BJ (cell line): ENCODE measurements at regions not wholly inside any gene's neighbourhood (a gene's known extent, or its start where the extent isn't known, plus 50 kb on each side); places are given as distances from the start of the nearest gene placed in this dataset.

ENCODE experiments used
- CTCF ChIA-PET: fragments of 350-600 bp; formaldehyde crosslinking; extraction: SDS; loops from one replicate; lab custom pipeline; 2021; ENCODE audit warnings: antibody characterized with exemption, inconsistent platforms; lab: Yijun Ruan, JAX
- POLR2A ChIA-PET: fragments of 300-600 bp; sonication (Branson Sonifier 250); formaldehyde crosslinking; extraction: SDS; loops from one replicate; lab custom pipeline; 2021; ENCODE audit warnings: antibody characterized with exemption; lab: Charles Lee
- DNase-seq: peaks from one replicate; pipeline ENCODE4 v3.0.0-alpha.2; 2011; ENCODE audit warnings: low read depth
- H3K27me3 ChIP-seq: 2 replicates; pipeline ENCODE4 v1.6.0; 2011; ENCODE audit warnings: low read length; ENCODE audit not compliant: control insufficient read depth, insufficient read depth
- H3K36me3 ChIP-seq: 2 replicates; pipeline ENCODE4 v1.5.1; 2011; ENCODE audit warnings: low read length; ENCODE audit not compliant: control insufficient read depth, insufficient read depth
- H3K4me3 ChIP-seq: 2 replicates; pipeline ENCODE4 v1.5.1; 2011; ENCODE audit warnings: low read depth, mild to moderate bottlenecking, control low read depth, low read length
- CTCF ChIP-seq: IDR thresholded peaks from 2 replicates; pipeline ENCODE4 v1.5.1; 2011; ENCODE audit warnings: low read depth, mild to moderate bottlenecking, control low read depth, inconsistent platforms, low read length, moderate library complexity; ENCODE audit not compliant: insufficient read depth

GRCh38 chr3:70543493-70543892 is 231.1 kb upstream of the MDFIC2 start:
- H3K27me3 ChIP-seq = no peaks in the 10 kb centered on the region; the same call in 1 of the 2 replicates
- no peak for TF ChIP-seq CTCF
- ChIA-PET POLR2A (no interaction called here), CTCF (interaction anchor here (2.1 kb wide), 1 partner anchor 11 kb away, joined by 9 read pairs; no protein-coding TSS in a partner anchor)
- H3K36me3 ChIP-seq = no peaks in the 10 kb centered on the region
- DNase-seq = no peak
- no peak overlapping the region for H3K4me3 ChIP-seq

GRCh38 chr3:70539908-70540307 is 227.5 kb upstream of the MDFIC2 start:
- Histone ChIP-seq H3K4me3 (no peak overlapping the region), H3K36me3 (no peaks in the 10 kb centered on the region), H3K27me3 (no peaks in the 10 kb centered on the region)
- no peak for TF ChIP-seq CTCF
- no peak for DNase-seq
- CTCF ChIA-PET = interaction anchor here (1.2 to 4.5 kb wide), 3 partner anchors 10 to 1141 kb away, joined by 3 to 27 read pairs (median 4); no protein-coding TSS in a partner anchor
- POLR2A ChIA-PET = no interaction called here

GRCh38 chr3:70532806-70533205 is 220.4 kb upstream of the MDFIC2 start:
- ChIA-PET POLR2A (no interaction called here), CTCF (interaction anchor here (0.6 to 4.5 kb wide), 6 partner anchors 9 to 1120 kb away, joined by 3 to 23 read pairs (median 4); no protein-coding TSS in a partner anchor)
- no peak for DNase-seq
- Histone ChIP-seq H3K27me3 (peaks cover 2% of the 10 kb centered on the region; the same call in 1 of the 2 replicates), H3K4me3 (no peak overlapping the region), H3K36me3 (no peaks in the 10 kb centered on the region)
- no peak for TF ChIP-seq CTCF

- H3K36me3 ChIP-seq = no peaks in the 10 kb centered on the region
- peaks cover 2% of the 10 kb centered on the region; the same call in 1 of the 2 replicates for H3K27me3 ChIP-seq
- DNase-seq = no peak
- no peak overlapping the region for H3K4me3 ChIP-seq
- TF ChIP-seq CTCF = no peak
- CTCF ChIA-PET = interaction anchor here (0.6 to 4.5 kb wide), 7 partner anchors 8 to 1122 kb away, joined by 3 to 23 read pairs (median 4); no protein-coding TSS in a partner anchor
- POLR2A ChIA-PET = no interaction called here
Measured at GRCh38 chr3:70531838-70532489, 219.5 kb upstream of the MDFIC2 start.

- ChIA-PET POLR2A (no interaction called here), CTCF (interaction anchor here (0.6 to 1.9 kb wide), 7 partner anchors 10 to 1123 kb away, joined by 3 to 9 read pairs (median 3); no protein-coding TSS in a partner anchor)
- no peak overlapping the region for H3K4me3 ChIP-seq
- no peaks in the 10 kb centered on the region for H3K36me3 ChIP-seq
- DNase-seq = no peak
- H3K27me3 ChIP-seq = peaks cover 2% of the 10 kb centered on the region; the same call in 1 of the 2 replicates
- peak; percentile 58 for TF ChIP-seq CTCF
Measured at GRCh38 chr3:70531063-70531657, 218.7 kb upstream of the MDFIC2 start.
